ENCODE measurements at regions not wholly inside any gene's neighbourhood (a gene's known extent, or its start where the extent isn't known, plus 50 kb on each side); places are given as distances from the start of the nearest gene placed in this dataset.

- TF ChIP-seq ZNF142 (CRISPR knock-in tag; IDR thresholded peaks at IDR 0.05) (no peak), TCF7 (IDR thresholded peaks at IDR 0.05; ENCODE audit: low read depth) (peak; percentile 96), ZNF282 (IDR thresholded peaks at IDR 0.05; ENCODE audit: partially characterized antibody) (no peak), ZNF652 (CRISPR knock-in tag; IDR thresholded peaks at IDR 0.05; ENCODE audit: borderline replicate concordance, low read depth) (peak; percentile 13; the same call in 1 of the 2 replicates), TERF1 (CRISPR knock-in tag; IDR thresholded peaks at IDR 0.05) (no peak), SNAPC2 (CRISPR knock-in tag; IDR thresholded peaks at IDR 0.05) (peak; percentile 22; the same call in 1 of the 2 replicates), ZFAT (CRISPR knock-in tag; conservative IDR thresholded peaks at IDR 0.05) (no peak), FOXJ3 (CRISPR knock-in tag; IDR thresholded peaks at IDR 0.05; ENCODE audit: borderline replicate concordance) (peak; percentile 97), DBP (CRISPR knock-in tag; IDR thresholded peaks at IDR 0.05; ENCODE audit: not compliant biosample characterization) (no peak), ZNF367 (CRISPR knock-in tag; IDR thresholded peaks at IDR 0.05; ENCODE audit: borderline replicate concordance) (no peak), ZBTB7B (CRISPR knock-in tag; IDR thresholded peaks at IDR 0.05) (no peak), DR1 (CRISPR knock-in tag; IDR thresholded peaks at IDR 0.05) (no peak), SOX6 (IDR thresholded peaks at IDR 0.05) (no peak), SOX6 (CRISPR knock-in tag; IDR thresholded peaks at IDR 0.05) (peak; percentile 94), RFXAP (CRISPR knock-in tag; IDR thresholded peaks at IDR 0.05; ENCODE audit: borderline replicate concordance) (peak; percentile 62; the same call in 1 of the 2 replicates), KLF16 (CRISPR knock-in tag; IDR thresholded peaks at IDR 0.05) (peak in 1 of 2 experiments; percentile 48; a peak in 1 of 4 replicates), ZNF362 (CRISPR knock-in tag; IDR thresholded peaks at IDR 0.05; ENCODE audit: borderline replicate concordance) (no peak; the same call in 1 of the 2 replicates), ZFX (CRISPR knock-in tag; IDR thresholded peaks at IDR 0.05; ENCODE audit: low read depth) (peak; percentile 33; the same call in 1 of the 2 replicates), ZNF788 (CRISPR knock-in tag; IDR thresholded peaks at IDR 0.05; ENCODE audit: borderline replicate concordance) (no peak; the same call in 1 of the 2 replicates)
Measured at GRCh38 chr10:61063034-61063433, 119.0 kb upstream of the RHOBTB1 start (continued).
